ENCODE measurements at regions not wholly inside any gene's neighbourhood (a gene's known extent, or its start where the extent isn't known, plus 50 kb on each side); places are given as distances from the start of the nearest gene placed in this dataset.

DNA sequence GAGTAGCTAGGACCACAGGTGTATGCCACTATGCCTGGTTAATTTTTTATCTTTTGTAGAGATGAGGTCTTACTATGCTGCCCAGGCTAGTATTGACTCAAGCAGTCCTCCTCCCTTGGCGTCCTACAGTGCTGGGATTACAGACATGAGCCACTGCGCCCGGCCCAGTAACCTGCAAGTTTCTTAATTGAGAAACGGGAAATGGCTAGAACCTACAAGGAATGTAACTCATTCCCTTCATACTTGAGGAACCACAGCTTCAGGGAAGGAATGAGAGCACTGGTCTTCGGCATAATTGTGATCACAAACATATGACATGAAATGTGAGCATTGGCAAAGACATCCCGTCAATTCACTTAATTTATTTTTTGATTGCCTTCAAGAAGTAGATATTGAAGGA lies 157.0 kb downstream of the KLF5 start:
- H3K4me3 ChIP-seq (ENCODE audit: low read depth, low read length), result no peak overlapping the region
- no peak for DNase-seq (ENCODE audit: low read depth)
- TF ChIP-seq, protein P1, sequence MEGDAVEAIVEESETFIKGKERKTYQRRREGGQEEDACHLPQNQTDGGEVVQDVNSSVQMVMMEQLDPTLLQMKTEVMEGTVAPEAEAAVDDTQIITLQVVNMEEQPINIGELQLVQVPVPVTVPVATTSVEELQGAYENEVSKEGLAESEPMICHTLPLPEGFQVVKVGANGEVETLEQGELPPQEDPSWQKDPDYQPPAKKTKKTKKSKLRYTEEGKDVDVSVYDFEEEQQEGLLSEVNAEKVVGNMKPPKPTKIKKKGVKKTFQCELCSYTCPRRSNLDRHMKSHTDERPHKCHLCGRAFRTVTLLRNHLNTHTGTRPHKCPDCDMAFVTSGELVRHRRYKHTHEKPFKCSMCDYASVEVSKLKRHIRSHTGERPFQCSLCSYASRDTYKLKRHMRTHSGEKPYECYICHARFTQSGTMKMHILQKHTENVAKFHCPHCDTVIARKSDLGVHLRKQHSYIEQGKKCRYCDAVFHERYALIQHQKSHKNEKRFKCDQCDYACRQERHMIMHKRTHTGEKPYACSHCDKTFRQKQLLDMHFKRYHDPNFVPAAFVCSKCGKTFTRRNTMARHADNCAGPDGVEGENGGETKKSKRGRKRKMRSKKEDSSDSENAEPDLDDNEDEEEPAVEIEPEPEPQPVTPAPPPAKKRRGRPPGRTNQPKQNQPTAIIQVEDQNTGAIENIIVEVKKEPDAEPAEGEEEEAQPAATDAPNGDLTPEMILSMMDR (IDR thresholded peaks at IDR 0.05; ENCODE audit: insufficient read depth, low read depth, low read length, missing control alignments), result no peak

DNA sequence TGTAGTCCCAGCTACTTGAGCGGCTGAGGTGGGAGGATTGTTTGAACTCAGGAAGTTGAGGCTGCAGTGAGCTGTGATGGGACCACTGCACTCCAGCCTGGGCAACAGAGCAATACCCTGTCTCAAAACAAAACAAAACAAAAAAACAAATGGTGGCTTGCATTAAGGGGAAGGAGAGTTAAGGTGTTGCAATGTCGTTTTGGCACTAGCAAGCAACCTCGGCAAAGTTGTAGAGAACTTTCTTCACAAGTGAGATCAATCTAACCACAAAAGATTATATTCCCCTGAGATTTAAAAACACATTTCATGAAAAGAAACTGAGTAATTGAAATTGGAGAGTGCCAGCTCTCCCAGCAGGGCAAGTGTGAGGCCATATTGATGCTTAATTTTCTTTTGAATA lies 153.7 kb downstream of the KLF5 start:
- no peak for DNase-seq (ENCODE audit: low read depth)
- TF ChIP-seq, protein P1 (IDR thresholded peaks at IDR 0.05; ENCODE audit: insufficient read depth, low read depth, low read length, missing control alignments), result no peak
- no peak overlapping the region for H3K4me3 ChIP-seq (ENCODE audit: low read depth, low read length)

DNA sequence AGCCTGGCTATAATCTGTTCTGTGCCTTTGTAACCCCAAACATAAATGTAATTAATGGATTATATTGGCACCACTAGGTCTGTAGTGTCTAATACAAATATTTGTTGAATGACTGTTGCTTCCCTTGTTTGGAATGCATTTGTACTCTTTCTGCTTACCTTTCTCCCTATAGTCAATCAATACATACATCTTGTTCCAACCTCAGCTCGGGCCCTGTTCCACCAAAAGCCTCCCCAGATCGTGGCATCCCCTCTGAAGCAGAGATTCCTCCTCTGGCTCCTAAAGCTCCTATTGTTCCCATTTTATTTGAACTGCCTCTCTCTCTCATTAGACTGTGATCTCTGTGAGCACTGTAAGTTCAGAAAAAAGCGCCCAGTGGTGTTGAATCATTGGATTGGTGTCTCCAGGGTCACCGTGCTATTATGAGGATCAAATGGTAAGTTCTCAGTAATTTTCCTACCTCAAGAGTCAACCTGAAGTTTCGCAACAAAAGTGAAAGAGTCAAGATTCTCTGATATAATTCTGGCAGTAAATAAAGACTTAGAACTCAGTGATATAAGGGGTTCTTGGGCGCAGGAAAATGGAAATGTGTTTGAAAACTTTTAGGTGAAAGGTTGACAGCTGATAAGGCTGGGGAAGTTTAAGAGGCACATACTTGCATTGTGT lies 151.5 kb downstream of the KLF5 start:
- no peak overlapping the region for H3K4me3 ChIP-seq (ENCODE audit: low read depth, low read length)
- DNase-seq (ENCODE audit: low read depth), result no peak
- TF ChIP-seq, protein P1 (IDR thresholded peaks at IDR 0.05; ENCODE audit: insufficient read depth, low read depth, low read length, missing control alignments), result no peak

DNA sequence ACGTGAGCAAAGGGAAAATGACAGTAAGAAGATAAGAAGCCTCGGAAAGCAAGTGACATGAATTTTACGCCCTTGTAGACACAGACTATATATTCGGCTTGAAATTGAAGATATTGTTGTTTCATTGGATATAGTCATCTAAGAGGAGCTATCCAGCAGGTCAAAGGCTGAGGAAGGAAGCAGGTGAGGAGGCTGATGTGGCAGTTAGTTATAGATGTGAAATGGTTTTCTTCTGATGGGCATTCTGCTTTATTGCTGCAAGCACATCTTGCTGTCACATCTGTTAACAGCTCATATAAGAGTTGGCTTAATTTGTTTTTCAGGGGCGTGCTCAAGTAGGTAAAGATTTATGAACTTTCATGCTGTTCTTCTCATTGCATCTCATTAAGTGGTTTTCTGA lies 146.1 kb downstream of the KLF5 start:
- TF ChIP-seq, protein P1 (IDR thresholded peaks at IDR 0.05; ENCODE audit: insufficient read depth, low read depth, low read length, missing control alignments), result no peak
- DNase-seq (ENCODE audit: low read depth), result no peak
- H3K4me3 ChIP-seq (ENCODE audit: low read depth, low read length), result no peak overlapping the region

DNA sequence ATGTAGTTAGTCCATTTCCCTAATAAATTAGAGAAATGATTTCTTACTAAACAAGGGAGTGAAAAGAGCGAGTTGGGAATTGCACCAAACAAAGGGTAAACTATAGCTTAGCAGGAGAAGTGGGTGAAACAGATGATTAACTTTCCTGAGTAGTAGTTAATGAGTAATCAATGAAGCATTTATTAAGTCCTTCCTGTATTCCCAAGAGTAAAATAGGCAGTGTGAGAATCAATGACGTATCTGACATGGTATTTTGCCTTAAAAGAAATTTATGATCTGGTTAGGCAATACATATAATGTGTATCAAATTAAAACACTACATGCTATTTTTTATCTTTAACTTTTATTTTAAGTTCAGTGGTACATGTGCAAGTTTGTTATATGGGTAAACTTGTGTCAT lies 142.8 kb downstream of the KLF5 start:
- H3K4me3 ChIP-seq (ENCODE audit: low read depth, low read length), result no peak overlapping the region
- DNase-seq (ENCODE audit: low read depth), result no peak
- TF ChIP-seq, protein P1 (IDR thresholded peaks at IDR 0.05; ENCODE audit: insufficient read depth, low read depth, low read length, missing control alignments), result no peak

DNA sequence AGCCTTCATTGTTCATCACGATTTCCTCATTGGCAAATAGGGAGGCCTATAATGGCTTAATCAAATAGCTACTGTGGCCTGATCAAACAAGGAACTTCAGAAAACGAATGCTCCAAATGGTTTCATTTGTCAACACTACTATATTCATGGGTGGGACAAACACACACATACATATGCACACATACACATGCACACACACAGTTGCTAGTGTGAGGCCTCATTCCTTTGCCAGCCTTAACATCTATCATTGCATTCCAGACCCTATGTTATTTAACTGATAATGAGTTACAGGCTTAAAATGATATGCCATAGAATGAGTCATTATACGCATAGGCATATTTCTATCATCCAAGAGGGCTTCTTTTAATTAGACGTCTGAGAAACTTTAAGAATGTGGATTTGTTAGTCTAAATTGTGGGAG lies 140.2 kb downstream of the KLF5 start:
- TF ChIP-seq, protein P1 (IDR thresholded peaks at IDR 0.05; ENCODE audit: insufficient read depth, low read depth, low read length, missing control alignments), result no peak
- no peak overlapping the region for H3K4me3 ChIP-seq (ENCODE audit: low read depth, low read length)
- no peak for DNase-seq (ENCODE audit: low read depth)

DNA sequence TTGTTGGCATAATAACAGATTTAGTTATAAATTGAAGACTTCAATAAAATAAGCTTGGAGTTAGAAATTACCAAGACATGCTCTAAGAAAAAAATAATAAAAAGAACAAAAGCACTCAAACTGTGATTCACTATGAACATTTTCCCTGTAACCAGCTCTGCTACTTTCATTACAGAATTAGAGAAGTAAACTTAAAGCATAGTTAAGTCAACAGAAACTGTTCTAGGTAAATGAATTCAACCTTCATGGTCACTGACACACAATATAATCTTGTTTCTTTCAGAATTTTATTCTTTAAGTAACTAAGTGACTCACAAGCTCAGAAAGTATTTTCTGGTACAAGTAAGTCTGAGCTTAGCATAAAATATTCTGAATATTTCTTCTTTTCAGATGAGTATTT lies 136.3 kb downstream of the KLF5 start:
- no peak overlapping the region for H3K4me3 ChIP-seq (ENCODE audit: low read depth, low read length)
- TF ChIP-seq, protein P1 (IDR thresholded peaks at IDR 0.05; ENCODE audit: insufficient read depth, low read depth, low read length, missing control alignments), result no peak
- DNase-seq (ENCODE audit: low read depth), result no peak

Measured in GM12865 (cell line).